Lower leg skin (tissue), 4 donors: ENCODE measurements at regions not wholly inside any gene's neighbourhood (a gene's known extent, or its start where the extent isn't known, plus 50 kb on each side); places are given as distances from the start of the nearest gene placed in this dataset.

ENCODE experiments used
- DNase-seq, 2 donors: peaks; one replicate each; pipeline ENCODE4 v3.0.0-alpha.2; 2019; ENCODE audit warnings: low spot score in 2 of 2
- H3K4me3 ChIP-seq: fragments of 200-600 bp; sonication (generic); 2 replicates; pipeline ENCODE4 v1.5.1; 2017; ENCODE audit warnings: mild to moderate bottlenecking, low read depth; ENCODE audit not compliant: poor library complexity, severe bottlenecking
- CTCF ChIP-seq, 3 donors: fragments of 450-650 bp; IDR thresholded peaks; one replicate each; pipeline ENCODE4 v1.5.1; 2016; ENCODE audit warnings: antibody characterized with exemption in 3 of 3, mild to moderate bottlenecking in 3 of 3, moderate library complexity in 2 of 3
- POLR2A ChIP-seq, 2 donors: fragments of 450-650 bp; IDR thresholded peaks; one replicate each; pipeline ENCODE4 v1.6.1; 2016 to 2017; ENCODE audit warnings: antibody characterized with exemption in 2 of 2, mild to moderate bottlenecking in 1 of 2, moderate library complexity in 1 of 2
- WGBS, 2 donors: methylation state at CpG; one replicate each; pipeline ENCODE4 v1.1.5; 2018; 5-methylcytosine and 5-hydroxymethylcytosine counted together
- intact Hi-C: fragments of 100-400 bp; cut with DNase I; formaldehyde crosslinking; loops from one replicate; pipeline ENCODE4 v1.15.0; 2023; ENCODE audit warnings: low total_unique reads

- WGBS, 2 donors, result 19 to 28% methylated on average over 2 of the region's 2 CpGs
- TF ChIP-seq POLR2A (IDR thresholded peaks at IDR 0.05), result no peak
- TF ChIP-seq CTCF (IDR thresholded peaks at IDR 0.05), result no peak
- DNase-seq, result no peak
- intact Hi-C loops, result no loop called here
- no peak overlapping the region for H3K4me3 ChIP-seq
Measured at GRCh38 chr5:112112346-112112745, 306.7 kb downstream of the EPB41L4A start.

GRCh38 chr5:112109331-112110007, 309.6 kb downstream of the EPB41L4A start:
- WGBS, 2 donors, result 52 to 53% methylated on average over 4 of the region's 4 CpGs
- TF ChIP-seq CTCF (IDR thresholded peaks at IDR 0.05) (no peak), POLR2A (IDR thresholded peaks at IDR 0.05) (no peak)
- intact Hi-C loops, result no loop called here
- peak in 1 of 2 donors; percentile 17 for DNase-seq
- H3K4me3 ChIP-seq, result no peak overlapping the region

- H3K4me3 ChIP-seq, result no peak overlapping the region
- no peak for TF ChIP-seq CTCF (IDR thresholded peaks at IDR 0.05)
- TF ChIP-seq POLR2A (IDR thresholded peaks at IDR 0.05), result no peak
- intact Hi-C loops, result no loop called here
- 52 to 55% methylated on average over 2 of the region's 2 CpGs for WGBS, 2 donors
- no peak for DNase-seq
Measured at GRCh38 chr5:112106878-112107277, 312.2 kb downstream of the EPB41L4A start.

GRCh38 chr5:112097768-112098167, 321.3 kb downstream of the EPB41L4A start:
- intact Hi-C loops, result no loop called here
- DNase-seq, result no peak
- WGBS, 2 donors, result 81 to 82% methylated on average over 6 of the region's 6 CpGs
- TF ChIP-seq POLR2A (IDR thresholded peaks at IDR 0.05), result no peak
- TF ChIP-seq CTCF (IDR thresholded peaks at IDR 0.05), result no peak
- H3K4me3 ChIP-seq, result no peak overlapping the region

- intact Hi-C loops, result no loop called here
- 60 to 63% methylated on average over 2 of the region's 2 CpGs for WGBS, 2 donors
- H3K4me3 ChIP-seq, result no peak overlapping the region
- no peak for TF ChIP-seq CTCF (IDR thresholded peaks at IDR 0.05)
- TF ChIP-seq POLR2A (IDR thresholded peaks at IDR 0.05), result no peak
- DNase-seq, result no peak
Measured at GRCh38 chr5:112087222-112087621, 330.2 kb upstream of the NREP start.

- intact Hi-C loops, result no loop called here
- TF ChIP-seq POLR2A (IDR thresholded peaks at IDR 0.05) (no peak), CTCF (IDR thresholded peaks at IDR 0.05) (no peak)
- H3K4me3 ChIP-seq, result no peak overlapping the region
- DNase-seq, result no peak
- 88 to 93% methylated on average over 1 of the region's 1 CpG for WGBS, 2 donors
Measured at GRCh38 chr5:112086740-112087139, 329.7 kb upstream of the NREP start.
